Uterus (tissue), 3 donors: ENCODE measurements at regions not wholly inside any gene's neighbourhood (a gene's known extent, or its start where the extent isn't known, plus 50 kb on each side); places are given as distances from the start of the nearest gene placed in this dataset.

Experiments
- DNase-seq, 2 donors: peaks; one replicate each; pipeline ENCODE4 v3.0.0-alpha.2; 2019 to 2020
- H3K27ac ChIP-seq, 2 donors: fragments of 200-600 bp; sonication (generic); 1 replicate in 1 of 2; 2 replicates in 1 of 2; pipeline ENCODE4 v1.5.1; 2016 to 2018
- H3K27me3 ChIP-seq, 2 donors: fragments of 200-600 bp; sonication (generic); one replicate each; pipeline ENCODE4 v1.5.1; 2018 to 2019; ENCODE audit warnings: control low read depth in 1 of 2
- H3K36me3 ChIP-seq, 2 donors: fragments of 200-600 bp; sonication (generic); one replicate each; pipeline ENCODE4 v1.5.1; 2019; ENCODE audit warnings: control low read depth in 1 of 2
- H3K4me1 ChIP-seq, 2 donors: fragments of 200-600 bp; sonication (generic); one replicate each; pipeline ENCODE4 v1.5.1; 2018 to 2019; ENCODE audit warnings: control low read depth in 1 of 2
- H3K4me3 ChIP-seq, 2 donors: fragments of 200-600 bp; sonication (generic); 1 replicate in 1 of 2; 2 replicates in 1 of 2; pipeline ENCODE4 v1.5.1; 2018 to 2019; ENCODE audit warnings: mild to moderate bottlenecking in 1 of 2
- H3K9me3 ChIP-seq, 2 donors: fragments of 200-600 bp; sonication (generic); one replicate each; pipeline ENCODE4 v1.5.1; 2019; ENCODE audit warnings: control low read depth in 1 of 2
- POLR2A ChIP-seq, 2 donors: fragments of 450-650 bp; IDR thresholded peaks; one replicate each; pipeline ENCODE4 v1.6.1; 2016; ENCODE audit warnings: antibody characterized with exemption in 2 of 2, mild to moderate bottlenecking in 1 of 2, moderate library complexity in 1 of 2
- intact Hi-C: fragments of 100-400 bp; cut with DNase I; formaldehyde crosslinking; loops from one replicate; pipeline ENCODE4 v1.15.1; 2023; ENCODE audit warnings: low total_unique reads
- TF ChIP-seq, protein P1 (sequence below), 4 experiments: fragments of 200-600 bp in 2 of 4; fragments of 450-650 bp in 2 of 4; sonication (generic) in 2 of 4; IDR thresholded peaks; one replicate each; pipeline ENCODE4 v1.5.1; 2016 to 2019; ENCODE audit warnings: antibody characterized with exemption in 4 of 4, mild to moderate bottlenecking in 2 of 4, moderate library complexity in 1 of 4
- donor health status: DM: yes; HTN: yes; CAD: no.

- no peaks in the 10 kb centered on the region for H3K36me3 ChIP-seq
- H3K27ac ChIP-seq, result no peak overlapping the region
- no peak overlapping the region for H3K4me3 ChIP-seq
- H3K4me1 ChIP-seq, result no peaks in the 10 kb centered on the region
- H3K27me3 ChIP-seq, result no peaks in the 10 kb centered on the region
- no peak for DNase-seq
- intact Hi-C loops, result no loop called here
- no peaks in the 10 kb centered on the region for H3K9me3 ChIP-seq
- TF ChIP-seq, protein P1, sequence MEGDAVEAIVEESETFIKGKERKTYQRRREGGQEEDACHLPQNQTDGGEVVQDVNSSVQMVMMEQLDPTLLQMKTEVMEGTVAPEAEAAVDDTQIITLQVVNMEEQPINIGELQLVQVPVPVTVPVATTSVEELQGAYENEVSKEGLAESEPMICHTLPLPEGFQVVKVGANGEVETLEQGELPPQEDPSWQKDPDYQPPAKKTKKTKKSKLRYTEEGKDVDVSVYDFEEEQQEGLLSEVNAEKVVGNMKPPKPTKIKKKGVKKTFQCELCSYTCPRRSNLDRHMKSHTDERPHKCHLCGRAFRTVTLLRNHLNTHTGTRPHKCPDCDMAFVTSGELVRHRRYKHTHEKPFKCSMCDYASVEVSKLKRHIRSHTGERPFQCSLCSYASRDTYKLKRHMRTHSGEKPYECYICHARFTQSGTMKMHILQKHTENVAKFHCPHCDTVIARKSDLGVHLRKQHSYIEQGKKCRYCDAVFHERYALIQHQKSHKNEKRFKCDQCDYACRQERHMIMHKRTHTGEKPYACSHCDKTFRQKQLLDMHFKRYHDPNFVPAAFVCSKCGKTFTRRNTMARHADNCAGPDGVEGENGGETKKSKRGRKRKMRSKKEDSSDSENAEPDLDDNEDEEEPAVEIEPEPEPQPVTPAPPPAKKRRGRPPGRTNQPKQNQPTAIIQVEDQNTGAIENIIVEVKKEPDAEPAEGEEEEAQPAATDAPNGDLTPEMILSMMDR (IDR thresholded peaks at IDR 0.05), result no peak
- TF ChIP-seq POLR2A (IDR thresholded peaks at IDR 0.05), result no peak
Observed at GRCh38 chr11:19530505-19530904, 182.1 kb upstream of the NAV2 start.

DNA sequence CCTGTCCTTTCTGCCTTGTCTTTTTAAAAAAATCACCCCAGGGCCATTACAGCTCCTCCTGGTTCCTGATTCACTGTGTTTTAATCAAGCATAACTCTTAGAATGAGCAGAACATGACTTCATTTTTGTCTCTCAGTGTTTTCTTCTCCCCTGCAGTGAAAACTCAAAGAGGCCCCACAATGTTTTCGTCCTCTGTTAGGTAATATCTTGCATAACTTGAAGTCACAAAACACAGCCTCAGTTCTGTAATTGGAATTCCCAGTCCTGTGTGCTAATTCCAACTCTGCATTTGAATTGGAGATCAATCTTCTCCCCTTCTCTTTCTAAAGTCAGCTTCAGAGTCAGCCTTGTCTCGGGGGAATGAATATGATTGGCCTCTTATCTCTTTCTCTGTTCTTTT, 186.5 kb upstream of the NAV2 start:
- TF ChIP-seq, protein P1 (IDR thresholded peaks at IDR 0.05), result no peak
- TF ChIP-seq POLR2A (IDR thresholded peaks at IDR 0.05), result no peak
- Histone ChIP-seq H3K27me3 (no peaks in the 10 kb centered on the region), H3K9me3 (no peaks in the 10 kb centered on the region), H3K4me1 (no peaks in the 10 kb centered on the region), H3K27ac (no peak overlapping the region), H3K36me3 (no peaks in the 10 kb centered on the region), H3K4me3 (no peak overlapping the region)
- intact Hi-C loops, result no loop called here
- DNase-seq, result no peak

GRCh38 chr11:19525714-19526113, 186.9 kb upstream of the NAV2 start:
- intact Hi-C loops, result no loop called here
- H3K27ac ChIP-seq, result no peak overlapping the region
- no peaks in the 10 kb centered on the region for H3K36me3 ChIP-seq
- no peak overlapping the region for H3K4me3 ChIP-seq
- no peak for TF ChIP-seq POLR2A (IDR thresholded peaks at IDR 0.05)
- TF ChIP-seq, protein P1 (IDR thresholded peaks at IDR 0.05), result no peak
- H3K27me3 ChIP-seq, result no peaks in the 10 kb centered on the region
- no peak for DNase-seq
- no peaks in the 10 kb centered on the region for H3K9me3 ChIP-seq
- H3K4me1 ChIP-seq, result no peaks in the 10 kb centered on the region

GRCh38 chr11:19525276-19525675, 187.4 kb upstream of the NAV2 start:
- Histone ChIP-seq H3K27ac (no peak overlapping the region), H3K36me3 (no peaks in the 10 kb centered on the region), H3K4me1 (no peaks in the 10 kb centered on the region), H3K27me3 (no peaks in the 10 kb centered on the region), H3K4me3 (no peak overlapping the region), H3K9me3 (no peaks in the 10 kb centered on the region)
- DNase-seq, result no peak
- no peak for TF ChIP-seq POLR2A (IDR thresholded peaks at IDR 0.05)
- TF ChIP-seq, protein P1 (IDR thresholded peaks at IDR 0.05), result no peak
- intact Hi-C loops, result no loop called here

DNA sequence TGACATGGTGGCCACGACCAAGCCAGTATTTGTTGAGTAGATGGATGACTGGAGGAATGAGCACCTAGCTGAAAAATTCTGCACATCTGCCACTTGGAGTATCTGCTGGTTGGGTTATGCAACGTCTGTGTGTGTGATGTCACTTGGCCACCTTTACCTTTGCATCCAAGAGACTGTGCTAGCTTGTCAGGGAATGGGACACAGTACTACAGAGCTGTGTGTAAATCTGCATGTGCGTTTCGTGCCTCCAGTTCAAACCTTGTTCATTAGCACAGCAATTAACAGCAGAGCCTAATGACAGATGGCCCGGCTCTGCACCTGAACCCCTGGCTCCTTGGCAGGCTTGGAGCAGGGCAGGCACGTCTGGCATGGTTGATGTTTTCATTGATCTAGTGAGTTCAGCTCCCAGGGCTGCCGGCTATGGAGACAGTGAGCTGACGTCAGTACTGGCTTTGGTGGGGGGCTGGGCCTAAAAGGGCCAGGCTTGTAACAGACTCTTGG, 188.4 kb upstream of the NAV2 start:
- Histone ChIP-seq H3K27ac (no peak overlapping the region), H3K4me3 (no peak overlapping the region), H3K9me3 (no peaks in the 10 kb centered on the region), H3K27me3 (no peaks in the 10 kb centered on the region), H3K36me3 (no peaks in the 10 kb centered on the region), H3K4me1 (no peaks in the 10 kb centered on the region)
- intact Hi-C loops, result no loop called here
- no peak for TF ChIP-seq POLR2A (IDR thresholded peaks at IDR 0.05)
- TF ChIP-seq, protein P1 (IDR thresholded peaks at IDR 0.05), result no peak
- no peak for DNase-seq
